ENCODE measurements at regions not wholly inside any gene's neighbourhood (a gene's known extent, or its start where the extent isn't known, plus 50 kb on each side); places are given as distances from the start of the nearest gene placed in this dataset.

- intact Hi-C loops (cut with DNase I) = no loop called here
- no peak for DNase-seq
Measured at GRCh38 chr1:203926025-203926540, 64.7 kb downstream of the SNRPE start.

GRCh38 chr1:203929741-203930309 lies 68.4 kb downstream of the SNRPE start:
- intact Hi-C loops (cut with DNase I) = no loop called here

GRCh38 chr1:203930342-203930741 lies 68.9 kb downstream of the SNRPE start:
- DNase-seq = no peak
- intact Hi-C loops (cut with DNase I) = no loop called here

More at GRCh38 chr1:203929741-203930309, 68.4 kb downstream of the SNRPE start:
- no peak for DNase-seq

GRCh38 chr1:203931953-203932352 lies 70.6 kb downstream of the SNRPE start:
- DNase-seq = no peak
- intact Hi-C loops (cut with DNase I) = no loop called here

- no peak for DNase-seq
- intact Hi-C loops (cut with DNase I) = no loop called here
Measured at GRCh38 chr1:203932556-203932955, 71.2 kb downstream of the SNRPE start.

- intact Hi-C loops (cut with DNase I) = no loop called here
- DNase-seq = no peak
Measured at GRCh38 chr1:203934027-203934426, 72.6 kb downstream of the SNRPE start.

GRCh38 chr1:203934651-203935050 lies 73.3 kb downstream of the SNRPE start:
- DNase-seq = no peak
- intact Hi-C loops (cut with DNase I) = no loop called here

GRCh38 chr1:203935321-203935720 lies 73.9 kb downstream of the SNRPE start:
- intact Hi-C loops (cut with DNase I) = no loop called here
- DNase-seq = no peak

- intact Hi-C loops (cut with DNase I) = no loop called here
- DNase-seq = no peak
Measured at GRCh38 chr1:203937678-203938330, 76.4 kb downstream of the SNRPE start.

GRCh38 chr1:203944651-203945404 lies 83.4 kb downstream of the SNRPE start:
- intact Hi-C loops (cut with DNase I) = no loop called here
- no peak for DNase-seq

- intact Hi-C loops (cut with DNase I) = no loop called here
- no peak for DNase-seq
Measured at GRCh38 chr1:203954293-203954692, 92.9 kb downstream of the SNRPE start.

- intact Hi-C loops (cut with DNase I) = no loop called here
- DNase-seq = no peak
Measured at GRCh38 chr1:203954788-203955552, 93.6 kb downstream of the SNRPE start.

- intact Hi-C loops (cut with DNase I) = no loop called here
- DNase-seq = no peak
Measured at GRCh38 chr1:203968761-203969160, 104.2 kb upstream of the SOX13 start.

GRCh38 chr1:203969846-203970245 lies 103.1 kb upstream of the SOX13 start:
- intact Hi-C loops (cut with DNase I) = no loop called here
- DNase-seq = no peak

- no peak for DNase-seq
- intact Hi-C loops (cut with DNase I) = no loop called here
Measured at GRCh38 chr1:203985044-203985443, 87.9 kb upstream of the SOX13 start.

GRCh38 chr1:203985676-203986075 lies 87.2 kb upstream of the SOX13 start:
- intact Hi-C loops (cut with DNase I) = no loop called here
- DNase-seq = no peak

GRCh38 chr1:203986887-203987461 lies 85.9 kb upstream of the SOX13 start:
- intact Hi-C loops (cut with DNase I) = no loop called here
- DNase-seq = no peak

GRCh38 chr1:203990118-203990517 lies 82.8 kb upstream of the SOX13 start:
- intact Hi-C loops (cut with DNase I) = loop anchor here (10.0 kb wide), 1 partner anchor 115 kb away; no protein-coding TSS in a partner anchor
- no peak for DNase-seq

- peak in 1 of 42 donors; percentile 18 for DNase-seq
- intact Hi-C loops (cut with DNase I) = loop anchor here (10.0 kb wide), 1 partner anchor 118 kb away; no protein-coding TSS in a partner anchor
Measured at GRCh38 chr1:203992440-203992839, 80.5 kb upstream of the SOX13 start.
